ENCODE measurements at regions not wholly inside any gene's neighbourhood (a gene's known extent, or its start where the extent isn't known, plus 50 kb on each side); places are given as distances from the start of the nearest gene placed in this dataset.

DNA sequence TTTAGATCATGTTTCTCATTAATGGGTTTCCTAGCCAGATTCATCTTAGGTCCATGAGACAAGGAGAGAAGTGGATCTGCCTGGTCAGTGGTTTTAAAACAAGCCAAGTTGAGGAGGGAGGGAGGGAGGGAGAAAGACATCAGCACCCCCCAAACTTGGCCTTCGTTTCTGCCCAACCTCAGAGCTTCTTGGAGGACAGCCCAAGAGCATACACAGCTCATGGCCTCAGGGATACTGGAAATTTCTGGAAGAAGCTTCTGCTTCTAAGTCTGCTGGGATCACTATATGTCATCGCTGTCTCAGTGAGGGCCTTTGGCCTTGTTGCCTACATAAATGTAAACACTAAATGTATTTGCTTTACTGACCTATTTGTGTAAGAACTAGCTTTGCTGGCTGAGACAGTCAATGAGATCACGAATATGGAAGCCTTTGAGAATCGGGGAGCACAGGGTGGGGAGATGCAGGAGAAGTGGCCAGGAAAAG lies 375.1 kb downstream of the BUD13 start:
- TF ChIP-seq POLR2AphosphoS5 (IDR thresholded peaks at IDR 0.05), result no peak
- TF ChIP-seq EP300 (IDR thresholded peaks at IDR 0.05), result no peak
- intact Hi-C loops (cut with DNase I), result no loop called here
- no peak for DNase-seq
- H3K9me3 ChIP-seq, result no peaks in the 10 kb centered on the region
- no peak overlapping the region for H3K27ac ChIP-seq
- no peak overlapping the region for H3K4me3 ChIP-seq
- 65 to 68% methylated on average over 4 of the region's 4 CpGs for WGBS, 2 donors
- H3K36me3 ChIP-seq, result no peaks in the 10 kb centered on the region
- H3K27me3 ChIP-seq, result no peaks in the 10 kb centered on the region
- peaks cover 0 to 18% (median 12%) of the 10 kb centered on the region in 4 donors for H3K4me1 ChIP-seq

DNA sequence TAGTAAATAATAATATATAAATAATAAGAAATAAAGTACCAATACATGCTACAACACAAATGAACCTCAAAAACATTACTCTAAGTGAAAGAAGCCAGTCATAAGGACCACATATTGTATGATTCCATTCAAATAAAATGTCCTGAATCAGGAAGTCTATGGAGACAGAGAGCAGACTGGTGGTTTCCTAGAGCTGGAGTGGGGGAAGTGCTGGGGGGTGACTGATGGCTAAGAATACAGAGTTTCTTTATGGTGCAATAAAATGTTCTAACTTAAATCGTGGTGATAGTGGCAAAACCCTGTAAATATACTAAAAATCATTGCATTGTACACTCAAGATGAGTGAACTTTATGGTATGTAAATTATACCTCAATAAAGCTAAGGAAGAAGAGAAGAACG lies 376.5 kb downstream of the BUD13 start:
- 6 to 13% methylated on average over 2 of the region's 2 CpGs for WGBS, 2 donors

DNA sequence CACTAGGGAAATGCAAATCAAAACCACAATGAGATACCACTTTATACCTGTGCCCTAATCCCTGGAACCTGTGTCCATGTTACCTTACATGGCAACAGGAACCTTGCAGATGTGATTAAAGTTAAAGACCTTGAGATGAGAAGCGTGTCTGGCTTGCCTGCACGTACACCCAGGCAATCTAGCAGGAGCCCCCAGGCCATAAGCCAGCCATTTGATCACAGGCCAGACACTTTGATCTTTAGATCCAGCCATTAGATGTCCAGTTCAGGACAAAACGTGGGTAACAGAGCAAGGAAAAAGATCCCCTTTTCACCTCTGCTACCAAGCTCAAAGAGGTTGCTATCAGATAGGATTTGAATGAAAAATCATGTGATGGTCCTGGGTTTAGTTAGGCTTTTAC lies 378.8 kb downstream of the BUD13 start:
- Histone ChIP-seq H3K4me3 (no peak overlapping the region), H3K27ac (no peak overlapping the region), H3K9me3 (no peaks in the 10 kb centered on the region), H3K4me1 (peaks cover 0 to 18% (median 12%) of the 10 kb centered on the region in 4 donors), H3K27me3 (no peaks in the 10 kb centered on the region), H3K36me3 (no peaks in the 10 kb centered on the region)
- DNase-seq, result no peak
- whole genome bisulfite sequencing, 2 donors, result 67 to 80% methylated on average over 3 of the region's 3 CpGs
- intact Hi-C loops (cut with DNase I), result no loop called here
- TF ChIP-seq, protein P1, sequence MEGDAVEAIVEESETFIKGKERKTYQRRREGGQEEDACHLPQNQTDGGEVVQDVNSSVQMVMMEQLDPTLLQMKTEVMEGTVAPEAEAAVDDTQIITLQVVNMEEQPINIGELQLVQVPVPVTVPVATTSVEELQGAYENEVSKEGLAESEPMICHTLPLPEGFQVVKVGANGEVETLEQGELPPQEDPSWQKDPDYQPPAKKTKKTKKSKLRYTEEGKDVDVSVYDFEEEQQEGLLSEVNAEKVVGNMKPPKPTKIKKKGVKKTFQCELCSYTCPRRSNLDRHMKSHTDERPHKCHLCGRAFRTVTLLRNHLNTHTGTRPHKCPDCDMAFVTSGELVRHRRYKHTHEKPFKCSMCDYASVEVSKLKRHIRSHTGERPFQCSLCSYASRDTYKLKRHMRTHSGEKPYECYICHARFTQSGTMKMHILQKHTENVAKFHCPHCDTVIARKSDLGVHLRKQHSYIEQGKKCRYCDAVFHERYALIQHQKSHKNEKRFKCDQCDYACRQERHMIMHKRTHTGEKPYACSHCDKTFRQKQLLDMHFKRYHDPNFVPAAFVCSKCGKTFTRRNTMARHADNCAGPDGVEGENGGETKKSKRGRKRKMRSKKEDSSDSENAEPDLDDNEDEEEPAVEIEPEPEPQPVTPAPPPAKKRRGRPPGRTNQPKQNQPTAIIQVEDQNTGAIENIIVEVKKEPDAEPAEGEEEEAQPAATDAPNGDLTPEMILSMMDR (IDR thresholded peaks at IDR 0.05), result no peak
- TF ChIP-seq POLR2A (IDR thresholded peaks at IDR 0.05) (no peak), POLR2AphosphoS5 (IDR thresholded peaks at IDR 0.05) (no peak)

More for the DNA sequence above, 376.5 kb downstream of the BUD13 start:
- no peaks in the 10 kb centered on the region for H3K27me3 ChIP-seq
- TF ChIP-seq POLR2A (IDR thresholded peaks at IDR 0.05) (no peak), EP300 (IDR thresholded peaks at IDR 0.05) (no peak), POLR2AphosphoS5 (IDR thresholded peaks at IDR 0.05) (no peak)
- TF ChIP-seq, protein P1 (IDR thresholded peaks at IDR 0.05), result no peak
- intact Hi-C loops (cut with DNase I), result no loop called here
- peaks cover 0 to 18% (median 12%) of the 10 kb centered on the region in 4 donors for H3K4me1 ChIP-seq
- no peaks in the 10 kb centered on the region for H3K9me3 ChIP-seq
- H3K36me3 ChIP-seq, result no peaks in the 10 kb centered on the region
- H3K27ac ChIP-seq, result no peak overlapping the region
- DNase-seq, result no peak
- no peak overlapping the region for H3K4me3 ChIP-seq

DNA sequence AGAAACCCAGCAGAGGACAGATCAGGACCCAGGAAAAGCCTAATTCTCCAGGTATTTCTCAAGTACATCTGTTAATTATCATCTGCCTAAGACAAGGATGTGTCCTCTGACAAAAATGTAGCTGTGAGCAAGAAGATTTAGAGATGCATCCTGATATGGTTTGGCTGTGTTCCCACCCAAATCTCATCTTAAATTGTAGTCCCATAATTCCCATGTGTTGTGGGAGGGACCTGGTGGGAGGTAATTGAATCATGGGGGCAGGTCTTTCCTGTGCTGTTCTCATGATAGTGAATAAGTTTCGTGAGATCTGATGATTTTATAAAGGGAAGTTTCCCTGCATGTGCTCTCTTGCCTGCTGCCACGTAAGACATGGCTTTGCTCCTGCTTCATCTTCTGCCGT lies 381.8 kb downstream of the BUD13 start:
- no peaks in the 10 kb centered on the region for H3K36me3 ChIP-seq
- H3K4me1 ChIP-seq, result peaks cover 0 to 10% (median 0%) of the 10 kb centered on the region in 4 donors
- intact Hi-C loops (cut with DNase I), result no loop called here
- H3K27ac ChIP-seq, result no peak overlapping the region
- no peaks in the 10 kb centered on the region for H3K9me3 ChIP-seq
- WGBS, 2 donors, result 67 to 80% methylated on average over 3 of the region's 3 CpGs
- H3K4me3 ChIP-seq, result no peak overlapping the region
- DNase-seq, result no peak
- H3K27me3 ChIP-seq, result no peaks in the 10 kb centered on the region
- TF ChIP-seq POLR2AphosphoS5 (IDR thresholded peaks at IDR 0.05) (no peak), EP300 (IDR thresholded peaks at IDR 0.05) (no peak), POLR2A (IDR thresholded peaks at IDR 0.05) (no peak)
- TF ChIP-seq, protein P1 (IDR thresholded peaks at IDR 0.05), result no peak

DNA sequence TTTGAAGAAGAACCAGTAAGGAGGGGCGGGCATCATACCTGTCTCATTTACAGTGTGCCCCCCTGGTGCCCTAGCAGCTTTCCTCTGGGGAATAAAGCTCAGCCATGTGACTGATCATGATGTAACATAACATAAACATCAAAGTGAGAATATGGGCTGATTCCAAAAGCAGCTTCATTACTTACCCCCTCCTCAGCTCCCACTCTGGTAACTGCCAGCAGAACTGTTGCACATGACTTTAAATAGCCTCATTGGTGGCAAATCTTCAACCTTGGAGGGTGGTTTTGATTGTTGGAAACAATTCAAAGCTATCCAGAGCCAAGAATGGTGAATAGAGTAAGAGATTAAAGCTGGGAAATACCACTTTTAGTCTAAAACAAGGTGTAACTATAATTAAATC lies 384.6 kb downstream of the BUD13 start:
- Histone ChIP-seq H3K27ac (no peak overlapping the region), H3K36me3 (no peaks in the 10 kb centered on the region), H3K4me1 (peaks cover 0 to 10% (median 0%) of the 10 kb centered on the region in 4 donors), H3K9me3 (no peaks in the 10 kb centered on the region), H3K4me3 (no peak overlapping the region), H3K27me3 (no peaks in the 10 kb centered on the region)
- TF ChIP-seq POLR2AphosphoS5 (IDR thresholded peaks at IDR 0.05) (no peak), EP300 (IDR thresholded peaks at IDR 0.05) (no peak), POLR2A (IDR thresholded peaks at IDR 0.05) (no peak)
- TF ChIP-seq, protein P1 (IDR thresholded peaks at IDR 0.05), result no peak
- WGBS, 2 donors, result 85 to 88% methylated on average over 1 of the region's 1 CpG
- intact Hi-C loops (cut with DNase I), result no loop called here
- no peak for DNase-seq
